ENCODE measurements at regions not wholly inside any gene's neighbourhood (a gene's known extent, or its start where the extent isn't known, plus 50 kb on each side); places are given as distances from the start of the nearest gene placed in this dataset.

- ChIA-PET CTCF (interaction anchor here (1.4 to 1.8 kb wide), 2 partner anchors 8 to 62 kb away, joined by 3 to 4 read pairs; no protein-coding TSS in a partner anchor), POLR2A (interaction anchor here (0.5 kb wide), 1 partner anchor 147 kb away, joined by 6 read pairs; no protein-coding TSS in a partner anchor)
- no peak for TF ChIP-seq CTCF (IDR thresholded peaks at IDR 0.05; ENCODE audit: control extremely low read depth, extremely low read depth, low read depth, missing control alignments)
- DNase-seq (ENCODE audit: extremely low spot score) = no peak
Observed at GRCh38 chr9:129235041-129235930, 57.2 kb upstream of the IER5L start.

GRCh38 chr9:129234491-129234890 is 56.4 kb upstream of the IER5L start:
- ChIA-PET CTCF (interaction anchor here (1.4 kb wide), 1 partner anchor 111 kb away, joined by 3 read pairs; no protein-coding TSS in a partner anchor), POLR2A (no interaction called here)
- DNase-seq (ENCODE audit: extremely low spot score) = no peak
- no peak for TF ChIP-seq CTCF (IDR thresholded peaks at IDR 0.05; ENCODE audit: control extremely low read depth, extremely low read depth, low read depth, missing control alignments)

GRCh38 chr9:129232839-129233591 is 55.0 kb upstream of the IER5L start:
- POLR2A ChIA-PET = no interaction called here

GRCh38 chr9:129231759-129232158 is 53.7 kb upstream of the IER5L start:
- TF ChIP-seq CTCF (IDR thresholded peaks at IDR 0.05; ENCODE audit: control extremely low read depth, extremely low read depth, low read depth, missing control alignments) = no peak
- DNase-seq (ENCODE audit: extremely low spot score) = no peak
- ChIA-PET POLR2A (interaction anchor here (0.5 kb wide), 1 partner anchor 11 kb away, joined by 3 read pairs; no protein-coding TSS in a partner anchor), CTCF (no interaction called here)

More at GRCh38 chr9:129232839-129233591, 55.0 kb upstream of the IER5L start:
- no peak for DNase-seq (ENCODE audit: extremely low spot score)
- CTCF ChIA-PET = interaction anchor here (1.4 kb wide), 1 partner anchor 113 kb away, joined by 3 read pairs; no protein-coding TSS in a partner anchor
- TF ChIP-seq CTCF (IDR thresholded peaks at IDR 0.05; ENCODE audit: control extremely low read depth, extremely low read depth, low read depth, missing control alignments) = no peak

GRCh38 chr9:129231022-129231739 is 53.1 kb upstream of the IER5L start:
- POLR2A ChIA-PET = interaction anchor here (0.5 kb wide), 1 partner anchor 10 kb away, joined by 3 read pairs; no protein-coding TSS in a partner anchor
- CTCF ChIA-PET = no interaction called here

More at GRCh38 chr9:129231022-129231739, 53.1 kb upstream of the IER5L start:
- DNase-seq (ENCODE audit: extremely low spot score) = no peak
- TF ChIP-seq CTCF (IDR thresholded peaks at IDR 0.05; ENCODE audit: control extremely low read depth, extremely low read depth, low read depth, missing control alignments) = no peak
